ENCODE measurements at regions not wholly inside any gene's neighbourhood (a gene's known extent, or its start where the extent isn't known, plus 50 kb on each side); places are given as distances from the start of the nearest gene placed in this dataset.

DNA sequence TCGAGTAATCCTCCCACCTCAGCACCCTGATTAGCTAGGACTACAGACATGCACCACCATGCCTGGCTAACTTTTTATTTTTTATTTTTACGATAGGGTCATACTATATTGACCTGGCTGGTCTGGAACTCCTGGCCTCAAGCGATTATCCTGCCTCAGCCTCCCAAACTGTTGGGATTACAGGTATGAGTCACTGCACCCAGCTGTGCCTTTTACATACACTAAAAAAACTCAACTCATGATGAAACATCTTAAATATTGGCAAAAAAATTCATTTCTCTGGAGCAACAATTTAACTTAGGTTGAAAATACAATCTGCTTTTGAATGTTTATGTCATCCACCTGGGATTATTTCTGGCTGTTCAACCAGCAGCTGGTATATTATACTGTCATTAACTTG lies 598.3 kb upstream of the ZP4 start:
- no peak for TF ChIP-seq POLR2A (IDR thresholded peaks at IDR 0.05)
- TF ChIP-seq, protein P1, sequence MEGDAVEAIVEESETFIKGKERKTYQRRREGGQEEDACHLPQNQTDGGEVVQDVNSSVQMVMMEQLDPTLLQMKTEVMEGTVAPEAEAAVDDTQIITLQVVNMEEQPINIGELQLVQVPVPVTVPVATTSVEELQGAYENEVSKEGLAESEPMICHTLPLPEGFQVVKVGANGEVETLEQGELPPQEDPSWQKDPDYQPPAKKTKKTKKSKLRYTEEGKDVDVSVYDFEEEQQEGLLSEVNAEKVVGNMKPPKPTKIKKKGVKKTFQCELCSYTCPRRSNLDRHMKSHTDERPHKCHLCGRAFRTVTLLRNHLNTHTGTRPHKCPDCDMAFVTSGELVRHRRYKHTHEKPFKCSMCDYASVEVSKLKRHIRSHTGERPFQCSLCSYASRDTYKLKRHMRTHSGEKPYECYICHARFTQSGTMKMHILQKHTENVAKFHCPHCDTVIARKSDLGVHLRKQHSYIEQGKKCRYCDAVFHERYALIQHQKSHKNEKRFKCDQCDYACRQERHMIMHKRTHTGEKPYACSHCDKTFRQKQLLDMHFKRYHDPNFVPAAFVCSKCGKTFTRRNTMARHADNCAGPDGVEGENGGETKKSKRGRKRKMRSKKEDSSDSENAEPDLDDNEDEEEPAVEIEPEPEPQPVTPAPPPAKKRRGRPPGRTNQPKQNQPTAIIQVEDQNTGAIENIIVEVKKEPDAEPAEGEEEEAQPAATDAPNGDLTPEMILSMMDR (IDR thresholded peaks at IDR 0.05): no peak
